Kidney epithelial cell (primary cell): ENCODE measurements at regions not wholly inside any gene's neighbourhood (a gene's known extent, or its start where the extent isn't known, plus 50 kb on each side); places are given as distances from the start of the nearest gene placed in this dataset.
"Not testable (repeated sequence)": the region's sequence is repeated elsewhere in the genome, so short reads cannot be mapped to it uniquely, and the experiment has no call there.

Experiments
- DNase-seq: peaks from one replicate; pipeline ENCODE4 v3.0.0-alpha.2; 2010; ENCODE audit warnings: low read depth
- H3K27me3 ChIP-seq: 2 replicates; pipeline ENCODE4 v1.6.0; 2011; ENCODE audit warnings: low read length; ENCODE audit not compliant: control insufficient read depth, insufficient read depth
- H3K36me3 ChIP-seq: 2 replicates; pipeline ENCODE4 v1.5.1; 2011; ENCODE audit warnings: low read length; ENCODE audit not compliant: control insufficient read depth, insufficient read depth
- H3K4me3 ChIP-seq: 2 replicates; pipeline ENCODE4 v1.5.1; 2011; ENCODE audit warnings: low read depth, mild to moderate bottlenecking, control low read depth, low read length
- TF ChIP-seq, protein P1 (sequence below): IDR thresholded peaks from 2 replicates; pipeline ENCODE4 v1.5.1; 2011; ENCODE audit warnings: mild to moderate bottlenecking, moderate library complexity, low read length, control low read depth, inconsistent platforms; ENCODE audit not compliant: insufficient read depth, poor library complexity, severe bottlenecking

- no peak for DNase-seq
- Histone ChIP-seq H3K4me3 (no peak overlapping the region), H3K27me3 (no peaks in the 10 kb centered on the region), H3K36me3 (no peaks in the 10 kb centered on the region)
- TF ChIP-seq, protein P1, sequence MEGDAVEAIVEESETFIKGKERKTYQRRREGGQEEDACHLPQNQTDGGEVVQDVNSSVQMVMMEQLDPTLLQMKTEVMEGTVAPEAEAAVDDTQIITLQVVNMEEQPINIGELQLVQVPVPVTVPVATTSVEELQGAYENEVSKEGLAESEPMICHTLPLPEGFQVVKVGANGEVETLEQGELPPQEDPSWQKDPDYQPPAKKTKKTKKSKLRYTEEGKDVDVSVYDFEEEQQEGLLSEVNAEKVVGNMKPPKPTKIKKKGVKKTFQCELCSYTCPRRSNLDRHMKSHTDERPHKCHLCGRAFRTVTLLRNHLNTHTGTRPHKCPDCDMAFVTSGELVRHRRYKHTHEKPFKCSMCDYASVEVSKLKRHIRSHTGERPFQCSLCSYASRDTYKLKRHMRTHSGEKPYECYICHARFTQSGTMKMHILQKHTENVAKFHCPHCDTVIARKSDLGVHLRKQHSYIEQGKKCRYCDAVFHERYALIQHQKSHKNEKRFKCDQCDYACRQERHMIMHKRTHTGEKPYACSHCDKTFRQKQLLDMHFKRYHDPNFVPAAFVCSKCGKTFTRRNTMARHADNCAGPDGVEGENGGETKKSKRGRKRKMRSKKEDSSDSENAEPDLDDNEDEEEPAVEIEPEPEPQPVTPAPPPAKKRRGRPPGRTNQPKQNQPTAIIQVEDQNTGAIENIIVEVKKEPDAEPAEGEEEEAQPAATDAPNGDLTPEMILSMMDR: no peak
Measured at GRCh38 chr14:88986146-88986841, 161.8 kb downstream of the TTC8 start.

DNA sequence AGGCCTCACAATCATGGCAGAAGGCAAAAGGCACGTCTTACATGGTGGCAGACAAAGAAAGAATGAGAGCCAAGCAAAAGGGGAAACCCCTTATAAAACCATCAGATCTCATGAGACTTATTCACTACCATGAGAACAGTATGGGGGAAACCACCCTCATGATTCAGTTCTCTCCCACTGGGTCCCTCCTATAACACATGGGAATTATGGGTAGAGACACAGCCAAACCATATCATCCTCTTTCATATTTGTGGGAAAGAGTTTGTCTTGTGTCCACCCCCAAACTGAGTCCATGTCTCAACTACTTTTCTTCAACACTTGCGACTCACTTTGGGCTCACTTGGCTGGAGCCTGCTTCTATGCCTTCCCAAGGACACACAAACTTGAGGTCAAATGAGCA, 162.5 kb downstream of the TTC8 start:
- not testable (repeated sequence) for DNase-seq, H3K4me3 ChIP-seq, H3K27me3 ChIP-seq, H3K36me3 ChIP-seq

GRCh38 chr14:88987516-88987915, 163.1 kb downstream of the TTC8 start:
- Histone ChIP-seq H3K4me3 (no peak overlapping the region), H3K36me3 (no peaks in the 10 kb centered on the region), H3K27me3 (no peaks in the 10 kb centered on the region)
- TF ChIP-seq, protein P1: no peak
- DNase-seq: no peak

- Histone ChIP-seq H3K27me3 (no peaks in the 10 kb centered on the region), H3K4me3 (no peak overlapping the region), H3K36me3 (no peaks in the 10 kb centered on the region)
- DNase-seq: no peak
- TF ChIP-seq, protein P1: no peak
Measured at GRCh38 chr14:88989911-88990310, 165.5 kb downstream of the TTC8 start.

DNA sequence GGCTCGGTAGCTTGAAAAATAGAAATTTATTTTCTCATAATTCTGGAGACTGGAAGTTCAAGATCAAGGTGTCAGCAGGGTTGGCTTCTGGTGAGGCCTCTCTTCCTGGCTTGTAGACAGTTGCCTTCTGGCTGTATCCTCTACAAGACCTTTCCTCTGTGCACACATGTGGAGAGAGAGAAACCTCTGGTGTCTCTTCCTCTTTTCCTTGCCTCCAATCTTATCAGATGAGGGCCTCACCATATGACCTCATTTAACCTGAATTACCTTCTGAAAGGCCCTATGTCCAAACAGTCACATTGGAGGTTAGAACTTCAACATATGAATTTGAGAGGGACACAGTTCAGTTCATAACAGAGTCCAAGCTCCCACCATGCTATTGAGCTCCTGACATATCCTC, 166.4 kb downstream of the TTC8 start:
- H3K36me3 ChIP-seq: no peaks in the 10 kb centered on the region
- no peaks in the 10 kb centered on the region for H3K27me3 ChIP-seq
- TF ChIP-seq, protein P1: no peak
- DNase-seq: no peak
- no peak overlapping the region for H3K4me3 ChIP-seq

- Histone ChIP-seq H3K4me3 (no peak overlapping the region), H3K36me3 (no peaks in the 10 kb centered on the region), H3K27me3 (no peaks in the 10 kb centered on the region)
- TF ChIP-seq, protein P1: no peak
- no peak for DNase-seq
Measured at GRCh38 chr14:88992011-88992410, 167.6 kb downstream of the TTC8 start.
